OCI-LY1 (cell line): ENCODE measurements at regions not wholly inside any gene's neighbourhood (a gene's known extent, or its start where the extent isn't known, plus 50 kb on each side); places are given as distances from the start of the nearest gene placed in this dataset.

ENCODE experiments used
- H2AFZ ChIP-seq: fragments of 200-600 bp; sonication (generic), shearing (Covaris generic); 2 replicates; pipeline ENCODE4 v1.6.0; 2014; ENCODE audit warnings: antibody characterized with exemption, mild to moderate bottlenecking, low read length
- H3F3A ChIP-seq: fragments of 200-600 bp; sonication (generic), shearing (Covaris generic); 2 replicates; pipeline ENCODE4 v1.6.0; 2014; ENCODE audit warnings: mild to moderate bottlenecking, antibody characterized with exemption, low read length, moderate library complexity; ENCODE audit not compliant: insufficient read depth
- H3K27ac ChIP-seq: fragments of 200-600 bp; sonication (generic); 2 replicates; pipeline ENCODE4 v1.5.1; 2014; ENCODE audit warnings: low read length, mixed run types, mild to moderate bottlenecking, low read depth; ENCODE audit not compliant: poor library complexity, severe bottlenecking
- H3K27me3 ChIP-seq: fragments of 200-600 bp; sonication (generic); 2 replicates; pipeline ENCODE4 v1.6.0; 2014; ENCODE audit warnings: antibody characterized with exemption, mild to moderate bottlenecking, low read length, moderate library complexity; ENCODE audit not compliant: insufficient read depth
- H3K36me3 ChIP-seq: fragments of 200-600 bp; sonication (generic); 2 replicates; pipeline ENCODE4 v1.6.1; 2014; ENCODE audit warnings: mild to moderate bottlenecking, antibody characterized with exemption, low read length, moderate library complexity, mixed read lengths; ENCODE audit not compliant: insufficient read depth
- H3K4me1 ChIP-seq: fragments of 200-600 bp; sonication (generic); 2 replicates; pipeline ENCODE4 v1.5.1; 2014; ENCODE audit warnings: mild to moderate bottlenecking, low read length, moderate library complexity; ENCODE audit not compliant: insufficient read depth, severe bottlenecking
- H3K4me2 ChIP-seq: fragments of 200-600 bp; sonication (generic), shearing (Covaris generic); 2 replicates; pipeline ENCODE4 v1.6.1; 2014; ENCODE audit warnings: low read length
- H3K4me3 ChIP-seq: fragments of 200-600 bp; sonication (generic); 2 replicates; pipeline ENCODE4 v1.5.1; 2014; ENCODE audit warnings: low read length, low read depth, mild to moderate bottlenecking, mixed read lengths; ENCODE audit not compliant: poor library complexity, severe bottlenecking
- H3K79me2 ChIP-seq: fragments of 200-600 bp; shearing (Covaris generic); 2 replicates; pipeline ENCODE4 v1.6.1; 2016; ENCODE audit warnings: mixed run types, low read length, mixed read lengths; ENCODE audit not compliant: insufficient read depth
- H3K9ac ChIP-seq: fragments of 200-600 bp; sonication (generic), shearing (Covaris generic); 2 replicates; pipeline ENCODE4 v1.6.1; 2014; ENCODE audit warnings: mild to moderate bottlenecking, low read length, mixed read lengths
- H3K9me2 ChIP-seq: fragments of 200-600 bp; sonication (generic), shearing (Covaris generic); 2 replicates; pipeline ENCODE4 v1.6.1; 2014; ENCODE audit warnings: low read depth, mild to moderate bottlenecking, low read length, mixed read lengths
- H3K9me3 ChIP-seq: fragments of 200-600 bp; shearing (Covaris generic); 2 replicates; pipeline ENCODE4 v1.6.1; 2014; ENCODE audit warnings: low read length, mixed read lengths
- H4K20me1 ChIP-seq: fragments of 200-600 bp; sonication (generic), shearing (Covaris generic); 2 replicates; pipeline ENCODE4 v1.6.0; 2016; ENCODE audit warnings: mild to moderate bottlenecking, low read length; ENCODE audit not compliant: insufficient read depth
- CTCF ChIP-seq: fragments of 200-600 bp; sonication (generic), shearing (Covaris generic); IDR thresholded peaks from 2 replicates; pipeline ENCODE4 v1.5.1; 2017; ENCODE audit warnings: mild to moderate bottlenecking, antibody characterized with exemption, low read length, moderate library complexity, mixed read lengths
- EZH2 ChIP-seq: fragments of 200-600 bp; sonication (generic), shearing (Covaris generic); IDR thresholded peaks from 2 replicates; pipeline ENCODE4 v1.8.0; 2017; ENCODE audit warnings: borderline replicate concordance, mixed run types, mild to moderate bottlenecking, antibody characterized with exemption, low read length, moderate library complexity, mixed read lengths

DNA sequence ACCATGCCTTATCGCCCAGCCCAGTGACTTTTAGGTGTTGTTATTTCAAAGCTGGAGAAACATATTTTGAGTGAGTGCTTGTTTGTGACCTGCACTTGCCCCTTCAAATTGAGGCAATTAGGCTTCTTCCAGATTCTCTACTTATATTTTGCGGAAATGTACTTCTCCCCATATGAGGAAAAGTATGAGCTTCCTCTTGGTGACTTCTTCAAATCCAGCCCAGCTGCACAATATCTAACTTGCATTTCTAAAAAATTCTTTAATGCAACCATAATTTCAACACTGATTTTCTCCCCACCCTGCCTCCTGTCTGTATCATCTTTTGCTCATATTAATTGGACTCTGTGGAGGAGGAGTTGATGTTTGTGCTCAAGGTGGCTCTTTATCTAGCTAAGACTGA is 391.2 kb upstream of the POU3F3 start:
- Histone ChIP-seq H3K27me3 (no peaks in the 10 kb centered on the region), H3K27ac (no peak overlapping the region), H4K20me1 (no peaks in the 10 kb centered on the region), H3K4me3 (no peak overlapping the region), H3K4me2 (no peak overlapping the region), H3K36me3 (peaks cover 4% of the 10 kb centered on the region; the same call in 1 of the 2 replicates), H3F3A (no peaks in the 10 kb centered on the region), H3K9ac (no peak overlapping the region), H3K4me1 (no peaks in the 10 kb centered on the region), H3K9me2 (no peaks in the 10 kb centered on the region), H3K9me3 (no peaks in the 10 kb centered on the region), H2AFZ (no peak overlapping the region), H3K79me2 (0 out of 2 replicates have a peak, but pooled peaks cover 5% of the 10 kb centered on the region)
- no peak for TF ChIP-seq CTCF
- TF ChIP-seq EZH2 = no peak

GRCh38 chr2:104465981-104466380 is 387.9 kb upstream of the POU3F3 start:
- H3F3A ChIP-seq = no peaks in the 10 kb centered on the region
- H3K4me3 ChIP-seq = no peak overlapping the region
- no peak overlapping the region for H3K27ac ChIP-seq
- H3K9me2 ChIP-seq = no peaks in the 10 kb centered on the region
- TF ChIP-seq EZH2 = no peak
- TF ChIP-seq CTCF = no peak
- H3K27me3 ChIP-seq = no peaks in the 10 kb centered on the region
- H2AFZ ChIP-seq = no peak overlapping the region
- H3K4me2 ChIP-seq = no peak overlapping the region
- no peaks in the 10 kb centered on the region for H3K79me2 ChIP-seq
- H4K20me1 ChIP-seq = no peaks in the 10 kb centered on the region
- H3K9ac ChIP-seq = no peak overlapping the region
- no peaks in the 10 kb centered on the region for H3K4me1 ChIP-seq
- no peaks in the 10 kb centered on the region for H3K9me3 ChIP-seq
- H3K36me3 ChIP-seq = peaks cover 4% of the 10 kb centered on the region; the same call in 1 of the 2 replicates

DNA sequence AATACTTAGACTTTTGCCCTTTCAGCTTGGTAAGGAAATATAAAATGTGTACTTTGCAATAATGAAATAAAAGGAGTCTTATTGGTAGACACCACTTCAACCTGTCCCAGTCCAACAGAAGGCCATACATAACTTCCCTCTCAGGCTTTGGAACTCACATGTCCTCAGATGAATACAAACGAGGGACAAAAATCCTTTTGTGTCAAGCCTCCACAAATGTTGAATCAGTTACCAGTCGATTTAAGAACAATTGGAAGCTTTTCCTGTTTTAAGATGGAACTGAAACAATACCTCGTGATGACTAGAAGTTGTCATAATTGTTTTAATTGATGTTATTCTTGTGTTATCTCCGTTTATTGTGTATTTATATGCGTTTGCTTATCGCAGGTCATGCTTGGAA is 385.1 kb upstream of the POU3F3 start:
- no peak overlapping the region for H3K4me2 ChIP-seq
- H3F3A ChIP-seq = no peaks in the 10 kb centered on the region
- H3K9ac ChIP-seq = no peak overlapping the region
- H3K27ac ChIP-seq = no peak overlapping the region
- H3K9me2 ChIP-seq = no peaks in the 10 kb centered on the region
- no peak for TF ChIP-seq CTCF
- no peak for TF ChIP-seq EZH2
- no peaks in the 10 kb centered on the region for H3K9me3 ChIP-seq
- no peaks in the 10 kb centered on the region for H3K27me3 ChIP-seq
- H3K4me1 ChIP-seq = no peaks in the 10 kb centered on the region
- no peaks in the 10 kb centered on the region for H4K20me1 ChIP-seq
- no peak overlapping the region for H2AFZ ChIP-seq
- H3K4me3 ChIP-seq = no peak overlapping the region
- no peaks in the 10 kb centered on the region for H3K36me3 ChIP-seq
- no peaks in the 10 kb centered on the region for H3K79me2 ChIP-seq
